Bronchial epithelial cell (primary cell): ENCODE measurements at regions not wholly inside any gene's neighbourhood (a gene's known extent, or its start where the extent isn't known, plus 50 kb on each side); places are given as distances from the start of the nearest gene placed in this dataset.
A peak's percentile ranks its signal among the peaks of the same experiment; 100 is the strongest.

Experiments
- DNase-seq: peaks from one replicate; pipeline ENCODE4 v3.0.0-alpha.2; 2010; ENCODE audit warnings: low read depth
- FAIRE-seq: peaks from 2 replicates; lab custom pipeline; 2011; peaks lifted over from hg19 to GRCh38; lab: Jason Lieb, UNC
- H3K27me3 ChIP-seq: 2 replicates; pipeline ENCODE4 v1.5.1; 2011; ENCODE audit warnings: low read length; ENCODE audit not compliant: control insufficient read depth, insufficient read depth
- H3K36me3 ChIP-seq: 2 replicates; pipeline ENCODE4 v1.5.1; 2011; ENCODE audit warnings: low read length; ENCODE audit not compliant: control insufficient read depth, insufficient read depth
- H3K4me3 ChIP-seq: 2 replicates; pipeline ENCODE4 v1.5.1; 2011; ENCODE audit warnings: mild to moderate bottlenecking, low read depth, low read length, control low read depth
- CTCF ChIP-seq: IDR thresholded peaks from 2 replicates; pipeline ENCODE4 v1.5.1; 2011; ENCODE audit warnings: mild to moderate bottlenecking, moderate library complexity, low read length, control low read depth, inconsistent platforms; ENCODE audit not compliant: insufficient read depth, severe bottlenecking

- Histone ChIP-seq H3K27me3 (no peaks in the 10 kb centered on the region), H3K36me3 (no peaks in the 10 kb centered on the region), H3K4me3 (no peak overlapping the region)
- no peak for TF ChIP-seq CTCF
- DNase-seq (peak; percentile 41), FAIRE-seq (no peak)
Observed at GRCh38 chr7:46707973-46708372, 786.9 kb upstream of the IGFBP3 start.

- no peak for DNase-seq
- Histone ChIP-seq H3K4me3 (no peak overlapping the region), H3K36me3 (no peaks in the 10 kb centered on the region), H3K27me3 (no peaks in the 10 kb centered on the region)
- FAIRE-seq = no peak
- no peak for TF ChIP-seq CTCF
Observed at GRCh38 chr7:46705386-46706255, 784.5 kb upstream of the IGFBP3 start.

GRCh38 chr7:46696741-46697140, 775.7 kb upstream of the IGFBP3 start:
- Histone ChIP-seq H3K36me3 (no peaks in the 10 kb centered on the region), H3K27me3 (no peaks in the 10 kb centered on the region), H3K4me3 (no peak overlapping the region)
- FAIRE-seq = no peak
- DNase-seq = no peak
- no peak for TF ChIP-seq CTCF

GRCh38 chr7:46695051-46695708, 774.1 kb upstream of the IGFBP3 start:
- TF ChIP-seq CTCF = no peak
- Histone ChIP-seq H3K36me3 (no peaks in the 10 kb centered on the region), H3K4me3 (no peak overlapping the region), H3K27me3 (no peaks in the 10 kb centered on the region)
- DNase-seq = no peak
- FAIRE-seq = no peak

GRCh38 chr7:46694058-46694457, 773.0 kb upstream of the IGFBP3 start:
- DNase-seq (no peak), FAIRE-seq (no peak)
- Histone ChIP-seq H3K4me3 (no peak overlapping the region), H3K36me3 (no peaks in the 10 kb centered on the region), H3K27me3 (no peaks in the 10 kb centered on the region)
- TF ChIP-seq CTCF = no peak

GRCh38 chr7:46687203-46687602, 766.1 kb upstream of the IGFBP3 start:
- TF ChIP-seq CTCF = no peak
- no peaks in the 10 kb centered on the region for H3K36me3 ChIP-seq
- FAIRE-seq = no peak
- H3K27me3 ChIP-seq = no peaks in the 10 kb centered on the region
- no peak overlapping the region for H3K4me3 ChIP-seq
- no peak for DNase-seq
